Sigmoid colon (tissue), 6 donors: ENCODE measurements at regions not wholly inside any gene's neighbourhood (a gene's known extent, or its start where the extent isn't known, plus 50 kb on each side); places are given as distances from the start of the nearest gene placed in this dataset.

ENCODE experiments used
- DNase-seq: peaks from one replicate; pipeline ENCODE4 v3.0.0-alpha.2; 2019
- H3K27ac ChIP-seq, 4 donors: fragments of 200-600 bp; sonication (generic); one replicate each; pipeline ENCODE4 v1.5.1; 2016 to 2019; ENCODE audit warnings: mild to moderate bottlenecking in 1 of 4
- H3K27me3 ChIP-seq, 3 donors: fragments of 200-600 bp; sonication (generic); one replicate each; pipeline ENCODE4 v1.5.1; 2019; ENCODE audit warnings: mild to moderate bottlenecking in 1 of 3
- H3K36me3 ChIP-seq, 4 donors: fragments of 200-600 bp; sonication (generic); one replicate each; pipeline ENCODE4 v1.5.1; 2016 to 2019
- H3K4me1 ChIP-seq, 4 donors: fragments of 200-600 bp; sonication (generic); one replicate each; pipeline ENCODE4 v1.5.1; 2017 to 2019
- H3K4me3 ChIP-seq, 4 donors: fragments of 200-600 bp; sonication (generic); one replicate each; pipeline ENCODE4 v1.5.1; 2017 to 2019; ENCODE audit warnings: mild to moderate bottlenecking in 2 of 4, moderate library complexity in 1 of 4
- H3K9me3 ChIP-seq, 4 donors: fragments of 200-600 bp in 3 of 4; sonication (generic) in 3 of 4; one replicate each; pipeline versions ENCODE4 v1.5.1 to v1.6.1; 2013 to 2019
- CTCF ChIP-seq, 4 experiments: fragments of 450-650 bp in 3 of 4; fragments of 200-600 bp in 1 of 4; IDR thresholded peaks; one replicate each; pipeline ENCODE4 v1.5.1; 2016 to 2019; ENCODE audit warnings: antibody characterized with exemption in 4 of 4, mild to moderate bottlenecking in 3 of 4, moderate library complexity in 2 of 4
- EP300 ChIP-seq, 4 donors: sonication (generic); formaldehyde crosslinking; IDR thresholded peaks; one replicate each; pipeline ENCODE4 v1.6.1; 2017; ENCODE audit warnings: antibody characterized with exemption in 4 of 4
- POLR2A ChIP-seq, 2 donors: fragments of 450-650 bp; IDR thresholded peaks; one replicate each; pipeline ENCODE4 v1.6.1; 2016; ENCODE audit warnings: antibody characterized with exemption in 2 of 2, mild to moderate bottlenecking in 2 of 2, moderate library complexity in 2 of 2
- POLR2AphosphoS5 ChIP-seq, 4 donors: sonication (generic); formaldehyde crosslinking; IDR thresholded peaks; one replicate each; pipeline ENCODE4 v1.6.1; 2017; ENCODE audit warnings: antibody characterized with exemption in 4 of 4
- WGBS, 2 donors: extraction: QIAGEN DNeasy Blood & Tissue Kit; methylation state at CpG; one replicate each; pipeline ENCODE4 v1.1.7; 2013; 5-methylcytosine and 5-hydroxymethylcytosine counted together
- intact Hi-C: fragments of 100-400 bp; cut with DNase I; formaldehyde crosslinking; loops from one replicate; pipeline ENCODE4 v1.15.1; 2023
- donor health status: healthy with polysubstance abuse.
- donor health status: healthy.

- no peak overlapping the region for H3K4me3 ChIP-seq
- H3K4me1 ChIP-seq: no peaks in the 10 kb centered on the region
- 86 to 95% methylated on average over 3 of the region's 3 CpGs for WGBS, 2 donors
These were observed 403.9 kb upstream of the FAT3 start for GRCh38 chr11:91820709-91821108.

GRCh38 chr11:91819777-91820176, 404.8 kb upstream of the FAT3 start:
- intact Hi-C loops: no loop called here
- Histone ChIP-seq H3K27ac (no peak overlapping the region), H3K4me1 (no peaks in the 10 kb centered on the region), H3K27me3 (no peaks in the 10 kb centered on the region), H3K9me3 (no peaks in the 10 kb centered on the region), H3K36me3 (no peaks in the 10 kb centered on the region), H3K4me3 (no peak overlapping the region)
- 78 to 83% methylated on average over 1 of the region's 1 CpG for WGBS, 2 donors
- DNase-seq: no peak
- no peak for TF ChIP-seq POLR2AphosphoS5 (IDR thresholded peaks at IDR 0.05)
- no peak for TF ChIP-seq EP300 (IDR thresholded peaks at IDR 0.05)
- no peak for TF ChIP-seq CTCF (IDR thresholded peaks at IDR 0.05)
- TF ChIP-seq POLR2A (IDR thresholded peaks at IDR 0.05): no peak

More at GRCh38 chr11:91820709-91821108, 403.9 kb upstream of the FAT3 start:
- no peak for DNase-seq
- no peaks in the 10 kb centered on the region for H3K27me3 ChIP-seq
- no peaks in the 10 kb centered on the region for H3K9me3 ChIP-seq
- H3K27ac ChIP-seq: no peak overlapping the region
- intact Hi-C loops: no loop called here
- TF ChIP-seq CTCF (IDR thresholded peaks at IDR 0.05) (no peak), EP300 (IDR thresholded peaks at IDR 0.05) (no peak), POLR2A (IDR thresholded peaks at IDR 0.05) (no peak), POLR2AphosphoS5 (IDR thresholded peaks at IDR 0.05) (no peak)
- no peaks in the 10 kb centered on the region for H3K36me3 ChIP-seq

DNA sequence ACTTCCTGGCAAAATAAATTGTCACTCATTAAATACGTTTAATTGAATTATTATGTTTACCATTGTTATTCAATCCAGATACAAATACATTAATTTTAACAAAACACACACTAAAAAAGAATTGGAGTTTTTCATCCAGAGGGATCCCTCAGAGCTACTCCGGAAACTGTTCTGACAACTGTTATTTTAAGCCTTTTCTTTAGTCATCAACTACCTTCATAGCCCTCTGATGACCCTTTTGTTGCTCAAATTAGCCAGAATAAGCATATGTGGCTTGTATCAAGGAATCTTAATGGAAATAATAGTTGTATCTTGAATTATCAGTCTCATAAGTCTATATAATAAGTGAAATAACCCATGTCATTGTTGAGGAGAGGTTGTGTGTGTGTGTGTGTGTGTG, 405.4 kb upstream of the FAT3 start:
- Histone ChIP-seq H3K9me3 (no peaks in the 10 kb centered on the region), H3K4me3 (no peak overlapping the region), H3K27me3 (no peaks in the 10 kb centered on the region), H3K36me3 (no peaks in the 10 kb centered on the region), H3K27ac (no peak overlapping the region), H3K4me1 (no peaks in the 10 kb centered on the region)
- no peak for DNase-seq
- whole genome bisulfite sequencing, 2 donors: 80 to 86% methylated on average over 2 of the region's 2 CpGs
- intact Hi-C loops: no loop called here
- TF ChIP-seq CTCF (IDR thresholded peaks at IDR 0.05) (no peak), POLR2A (IDR thresholded peaks at IDR 0.05) (no peak), EP300 (IDR thresholded peaks at IDR 0.05) (no peak), POLR2AphosphoS5 (IDR thresholded peaks at IDR 0.05) (no peak)

- no peaks in the 10 kb centered on the region for H3K36me3 ChIP-seq
- intact Hi-C loops: no loop called here
- 79 to 81% methylated on average over 4 of the region's 4 CpGs for WGBS, 2 donors
- no peaks in the 10 kb centered on the region for H3K4me1 ChIP-seq
- no peak overlapping the region for H3K4me3 ChIP-seq
- no peaks in the 10 kb centered on the region for H3K27me3 ChIP-seq
- no peak for DNase-seq
- no peak overlapping the region for H3K27ac ChIP-seq
- H3K9me3 ChIP-seq: no peaks in the 10 kb centered on the region
- no peak for TF ChIP-seq POLR2A (IDR thresholded peaks at IDR 0.05)
These were observed 406.6 kb upstream of the FAT3 start for GRCh38 chr11:91817996-91818395.

DNA sequence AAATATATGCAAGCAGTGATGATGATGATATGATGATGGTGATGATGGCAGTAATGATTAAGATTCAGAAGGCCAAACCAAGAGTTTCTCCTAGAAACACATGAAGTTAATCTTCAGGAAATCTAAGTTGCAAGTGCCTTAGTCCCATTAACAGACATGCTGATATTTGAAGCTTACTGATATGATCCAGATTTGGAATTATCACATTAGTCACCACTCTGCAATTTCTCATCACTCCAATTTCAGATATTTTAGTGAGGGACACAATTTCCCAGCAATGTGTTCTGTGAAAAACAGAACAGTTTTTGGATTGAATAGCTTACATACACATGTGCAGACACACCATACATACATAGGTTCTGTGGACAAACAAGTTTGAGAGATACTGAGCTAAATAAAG, 411.4 kb upstream of the FAT3 start:
- intact Hi-C loops: no loop called here
- H3K27ac ChIP-seq: no peak overlapping the region
- H3K27me3 ChIP-seq: no peaks in the 10 kb centered on the region
- no peak for DNase-seq
- no peaks in the 10 kb centered on the region for H3K9me3 ChIP-seq
- TF ChIP-seq CTCF (IDR thresholded peaks at IDR 0.05) (no peak), POLR2A (IDR thresholded peaks at IDR 0.05) (no peak), POLR2AphosphoS5 (IDR thresholded peaks at IDR 0.05) (no peak), EP300 (IDR thresholded peaks at IDR 0.05) (no peak)
- no peaks in the 10 kb centered on the region for H3K4me1 ChIP-seq
- H3K36me3 ChIP-seq: no peaks in the 10 kb centered on the region
- H3K4me3 ChIP-seq: no peak overlapping the region
